H9 (cell line): ENCODE measurements at regions not wholly inside any gene's neighbourhood (a gene's known extent, or its start where the extent isn't known, plus 50 kb on each side); places are given as distances from the start of the nearest gene placed in this dataset.

Source experiments
- DNase-seq: peaks from one replicate; pipeline ENCODE4 v3.0.0-alpha.2; 2017
- H2AFZ ChIP-seq: one replicate; pipeline ENCODE4 v1.6.1; 2013; ENCODE audit warnings: mild to moderate bottlenecking, low read length, control low read depth, moderate library complexity
- H2AK5ac ChIP-seq: 2 replicates; pipeline ENCODE4 v1.6.1; 2013; ENCODE audit warnings: low read length, control low read depth, mixed read lengths; ENCODE audit not compliant: insufficient read length
- H2BK120ac ChIP-seq: one replicate; pipeline ENCODE4 v1.6.1; 2013; ENCODE audit warnings: low read depth, mild to moderate bottlenecking, low read length, control low read depth, inconsistent platforms; ENCODE audit not compliant: poor library complexity, severe bottlenecking
- H2BK12ac ChIP-seq: 2 replicates; pipeline ENCODE4 v1.6.1; 2013; ENCODE audit warnings: low read length, control low read depth, mixed read lengths, low read depth; ENCODE audit not compliant: insufficient read length
- H2BK15ac ChIP-seq: 2 replicates; pipeline ENCODE4 v1.6.1; 2013; ENCODE audit warnings: low read depth, low read length, control low read depth
- H2BK20ac ChIP-seq: one replicate; pipeline ENCODE4 v1.6.1; 2013; ENCODE audit warnings: low read depth, mild to moderate bottlenecking, low read length, control low read depth, inconsistent platforms; ENCODE audit not compliant: poor library complexity, severe bottlenecking
- H2BK5ac ChIP-seq: 2 replicates; pipeline ENCODE4 v1.6.1; 2013; ENCODE audit warnings: low read length, control low read depth, mixed read lengths; ENCODE audit not compliant: insufficient read length
- H3K14ac ChIP-seq: 2 replicates; pipeline ENCODE4 v1.6.1; 2013; ENCODE audit warnings: low read length, control low read depth; ENCODE audit not compliant: insufficient read depth
- H3K18ac ChIP-seq: 2 replicates; pipeline ENCODE4 v1.6.1; 2013; ENCODE audit warnings: low read depth, mild to moderate bottlenecking, mixed read lengths, low read length, control low read depth; ENCODE audit not compliant: insufficient read length
- H3K23ac ChIP-seq: 2 replicates; pipeline ENCODE4 v1.6.1; 2013; ENCODE audit warnings: low read length, control low read depth, mixed read lengths, low read depth; ENCODE audit not compliant: insufficient read length
- H3K23me2 ChIP-seq: 2 replicates; pipeline ENCODE4 v1.6.1; 2013; ENCODE audit warnings: low read depth, mild to moderate bottlenecking, mixed read lengths, low read length, control low read depth; ENCODE audit not compliant: insufficient read length, poor library complexity, severe bottlenecking
- H3K27ac ChIP-seq: 2 replicates; pipeline ENCODE4 v1.5.1; 2013; ENCODE audit warnings: low read length, control low read depth, mixed read lengths, low read depth; ENCODE audit not compliant: insufficient read length
- H3K27me3 ChIP-seq: 2 replicates; pipeline ENCODE4 v1.6.1; 2013; ENCODE audit warnings: low read length, control low read depth, inconsistent platforms; ENCODE audit not compliant: insufficient read depth
- H3K4ac ChIP-seq: 2 replicates; pipeline ENCODE4 v1.6.1; 2013; ENCODE audit warnings: low read depth, mild to moderate bottlenecking, control low read depth, inconsistent platforms, low read length, moderate library complexity
- H3K4me1 ChIP-seq: 2 replicates; pipeline ENCODE4 v1.6.1; 2013; ENCODE audit warnings: low read length, control low read depth, inconsistent platforms; ENCODE audit not compliant: insufficient read depth
- H3K4me2 ChIP-seq: 2 replicates; pipeline ENCODE4 v1.6.1; 2013; ENCODE audit warnings: low read length, control low read depth, mixed read lengths; ENCODE audit not compliant: insufficient read length, insufficient read depth
- H3K56ac ChIP-seq: 2 replicates; pipeline ENCODE4 v1.6.1; 2013; ENCODE audit warnings: low read depth, mild to moderate bottlenecking, mixed read lengths, low read length, control low read depth; ENCODE audit not compliant: insufficient read length
- H3K79me1 ChIP-seq: 2 replicates; pipeline ENCODE4 v1.6.1; 2013; ENCODE audit warnings: low read depth, mild to moderate bottlenecking, moderate library complexity, low read length, control low read depth, inconsistent platforms; ENCODE audit not compliant: insufficient read depth, poor library complexity, severe bottlenecking
- H3K79me2 ChIP-seq: 2 replicates; pipeline ENCODE4 v1.6.1; 2013; ENCODE audit warnings: low read length, control low read depth, inconsistent platforms; ENCODE audit not compliant: insufficient read depth
- H3K9ac ChIP-seq: 2 replicates; pipeline ENCODE4 v1.6.1; 2013; ENCODE audit warnings: low read length, control low read depth, mixed read lengths; ENCODE audit not compliant: insufficient read length; ENCODE audit errors: extremely low read depth
- H3K9me3 ChIP-seq: one replicate; pipeline ENCODE4 v1.6.1; 2013; ENCODE audit warnings: low read depth, low read length, inconsistent platforms; ENCODE audit not compliant: control insufficient read depth
- H3T11ph ChIP-seq: one replicate; pipeline ENCODE4 v1.6.1; 2013; ENCODE audit warnings: mild to moderate bottlenecking, low read length, control low read depth, inconsistent platforms
- H4K20me1 ChIP-seq: one replicate; pipeline ENCODE4 v1.6.1; 2013; ENCODE audit not compliant: control insufficient read depth, insufficient read length, insufficient read depth
- H4K5ac ChIP-seq: 2 replicates; pipeline ENCODE4 v1.6.1; 2013; ENCODE audit warnings: low read depth, mild to moderate bottlenecking, mixed read lengths, low read length, control low read depth; ENCODE audit not compliant: insufficient read length
- H4K8ac ChIP-seq: replicated peaks from 2 replicates; pipeline ENCODE4 v1.6.1; 2013; ENCODE audit warnings: low read length, control low read depth, mixed read lengths, low read depth; ENCODE audit not compliant: insufficient read length
- H4K91ac ChIP-seq: 2 replicates; pipeline ENCODE4 v1.6.1; 2013; ENCODE audit warnings: low read depth, mild to moderate bottlenecking, moderate library complexity, mixed read lengths, low read length, control low read depth; ENCODE audit not compliant: insufficient read length
- H3K27ac Mint-ChIP-seq, 3 experiments: 2 replicates in 2 of 3; 3 replicates in 1 of 3; pipeline ENCODE4 v1.8.0; 2020 to 2021; ENCODE audit warnings: mixed read lengths in 3 of 3, mild to moderate bottlenecking in 1 of 3, moderate library complexity in 1 of 3
- H3K27me3 Mint-ChIP-seq: 2 replicates; pipeline ENCODE4 v1.8.0; 2021; ENCODE audit warnings: low read depth, mild to moderate bottlenecking, moderate library complexity, mixed read lengths
- H3K36me3 Mint-ChIP-seq, 3 experiments: 2 replicates in 2 of 3; 3 replicates in 1 of 3; pipeline ENCODE4 v1.8.0; 2020 to 2021; ENCODE audit warnings: low read depth in 3 of 3, mixed read lengths in 3 of 3; ENCODE audit not compliant: insufficient read depth in 1 of 3
- H3K4me1 Mint-ChIP-seq, 2 experiments: 2 replicates each; pipeline ENCODE4 v1.8.0; 2020; ENCODE audit warnings: mixed read lengths in 2 of 2
- H3K4me3 Mint-ChIP-seq, 2 experiments: 2 replicates in 1 of 2; 3 replicates in 1 of 2; pipeline ENCODE4 v1.8.0; 2020 to 2021; ENCODE audit warnings: mild to moderate bottlenecking in 2 of 2, mixed read lengths in 2 of 2, moderate library complexity in 1 of 2
- H3K9me3 Mint-ChIP-seq, 2 experiments: 2 replicates in 1 of 2; 3 replicates in 1 of 2; pipeline ENCODE4 v1.8.0; 2020; ENCODE audit warnings: mild to moderate bottlenecking in 2 of 2, mixed read lengths in 2 of 2, moderate library complexity in 1 of 2
- CTCF ChIP-seq: fragments of 200-600 bp; sonication (generic); conservative IDR thresholded peaks from 3 replicates; pipeline ENCODE4 v1.8.0; 2021; ENCODE audit warnings: antibody characterized with exemption, mild to moderate bottlenecking
- WGBS: extraction: QIAGEN DNeasy Blood & Tissue Kit; methylation state at CpG from one replicate; pipeline ENCODE4 v1.1.7; 2013; ENCODE audit warnings: missing lambda C conversion rate, low lambda C conversion rate, mixed read lengths; ENCODE audit not compliant: insufficient read length; ENCODE audit errors: extremely low coverage; 5-methylcytosine and 5-hydroxymethylcytosine counted together

- Histone ChIP-seq H3K23me2 (no peaks in the 10 kb centered on the region), H3K9ac (no peak overlapping the region), H4K91ac (no peak overlapping the region), H3K23ac (no peak overlapping the region), H3K4me2 (no peak overlapping the region), H4K5ac (no peak overlapping the region), H3K18ac (no peak overlapping the region), H3K4ac (no peak overlapping the region), H2BK15ac (no peak overlapping the region), H3K79me1 (no peaks in the 10 kb centered on the region), H4K20me1 (no peaks in the 10 kb centered on the region), H3K79me2 (no peaks in the 10 kb centered on the region), H4K8ac (no peak overlapping the region), H3K27me3 (no peaks in the 10 kb centered on the region), H2BK5ac (no peak overlapping the region), H3K9me3 (no peaks in the 10 kb centered on the region), H3T11ph (no peak overlapping the region), H3K27ac (no peak overlapping the region), H2AFZ (no peak overlapping the region), H3K14ac (no peak overlapping the region), H2BK120ac (no peak overlapping the region), H3K56ac (no peak overlapping the region), H3K4me1 (no peaks in the 10 kb centered on the region), H2BK20ac (no peak overlapping the region), H2BK12ac (no peak overlapping the region), H2AK5ac (no peak overlapping the region)
- TF ChIP-seq CTCF: no peak
- Mint-ChIP-seq H3K4me1 (no peaks in the 10 kb centered on the region), H3K27ac (no peak overlapping the region), H3K4me3 (no peak overlapping the region), H3K36me3 (no peaks in the 10 kb centered on the region), H3K27me3 (no peaks in the 10 kb centered on the region; the same call in 1 of the 2 replicates), H3K9me3 (peaks cover 0 to 2% of the 10 kb centered on the region in 2 experiments; a peak in 1 of 5 replicates)
- no peak for DNase-seq
- WGBS: no CpG with 5 or more reads among the region's 3 CpGs
These were observed 199.9 kb upstream of the TMEFF2 start for GRCh38 chr2:192394605-192395004.
